Endothelial cell of umbilical vein (primary cell): ENCODE measurements at regions not wholly inside any gene's neighbourhood (a gene's known extent, or its start where the extent isn't known, plus 50 kb on each side); places are given as distances from the start of the nearest gene placed in this dataset.

Experiments
- BruUV-seq: library from RNA; stranded (reverse); fragments of 400-500 nt; replicated peaks from 2 replicates; lab custom pipeline; 2021; lab: Mats Ljungman, UMichigan
- CTCF ChIA-PET: fragments of 300-600, 350-600 bp; sonication (Branson Sonifier 250); formaldehyde crosslinking; loops from one replicate; lab custom pipeline; 2021; ENCODE audit warnings: antibody characterized with exemption, inconsistent platforms; lab: Charles Lee
- POLR2A ChIA-PET: fragments of 300-600, 350-600 bp; sonication (Branson Sonifier 250); formaldehyde crosslinking; loops from one replicate; lab custom pipeline; 2021; ENCODE audit warnings: antibody characterized with exemption, inconsistent platforms; lab: Charles Lee
- DNase-seq: peaks from one replicate; pipeline ENCODE4 v3.0.0-alpha.2; 2011; ENCODE audit warnings: low read depth, low spot score
- FAIRE-seq: peaks from 2 replicates; lab custom pipeline; 2011; peaks lifted over from hg19 to GRCh38; lab: Jason Lieb, UNC
- H2AFZ ChIP-seq: 2 replicates; pipeline ENCODE4 v1.6.0; 2012; ENCODE audit warnings: low read depth, low read length, control low read depth, inconsistent platforms
- H3K27ac ChIP-seq: 2 replicates; pipeline ENCODE4 v1.5.1; 2011; ENCODE audit warnings: low read depth, mild to moderate bottlenecking, control low read depth, low read length, moderate library complexity; ENCODE audit not compliant: insufficient read depth
- H3K27me3 ChIP-seq, 2 experiments: 2 replicates each; pipeline versions ENCODE4 v1.6.0 to v1.6.1; 2011; ENCODE audit warnings: low read length in 2 of 2, mixed read lengths in 1 of 2; ENCODE audit not compliant: control insufficient read depth in 2 of 2, insufficient read depth in 2 of 2
- H3K36me3 ChIP-seq, 2 experiments: 2 replicates in 1 of 2; 3 replicates in 1 of 2; pipeline ENCODE4 v1.5.1; 2011; ENCODE audit warnings: low read length in 2 of 2, mild to moderate bottlenecking in 1 of 2, moderate library complexity in 1 of 2; ENCODE audit not compliant: control insufficient read depth in 2 of 2, insufficient read depth in 2 of 2; ENCODE audit errors: extremely low read depth in 1 of 2
- H3K4me1 ChIP-seq: 3 replicates; pipeline ENCODE4 v1.5.1; 2011; ENCODE audit warnings: mild to moderate bottlenecking, low read length; ENCODE audit not compliant: control insufficient read depth, insufficient read depth; ENCODE audit errors: extremely low read depth
- H3K4me2 ChIP-seq: 2 replicates; pipeline ENCODE4 v1.6.1; 2011; ENCODE audit warnings: low read length, control low read depth, mixed read lengths; ENCODE audit not compliant: insufficient read depth
- H3K4me3 ChIP-seq, 3 experiments: fragments of 200-600 bp in 1 of 3; sonication (generic), shearing (Covaris generic) in 1 of 3; replicated peaks in 1 of 3; 2 replicates each; pipeline ENCODE4 v1.5.1; 2011 to 2016; ENCODE audit warnings: control low read depth in 3 of 3, low read length in 3 of 3, mild to moderate bottlenecking in 2 of 3, inconsistent platforms in 1 of 3, low read depth in 1 of 3, moderate library complexity in 1 of 3; ENCODE audit not compliant: insufficient read depth in 1 of 3
- H3K79me2 ChIP-seq: 2 replicates; pipeline ENCODE4 v1.6.0; 2012; ENCODE audit warnings: low read length, inconsistent platforms; ENCODE audit not compliant: control insufficient read depth, insufficient read depth
- H3K9ac ChIP-seq: replicated peaks from 2 replicates; pipeline ENCODE3; 2011; ENCODE audit warnings: low read length, control low read depth; ENCODE audit not compliant: insufficient read depth; ENCODE audit errors: extremely low read depth
- H3K9me1 ChIP-seq: replicated peaks from 3 replicates; pipeline ENCODE4 v1.6.0; 2011; ENCODE audit warnings: mild to moderate bottlenecking, low read length; ENCODE audit not compliant: control insufficient read depth, insufficient read depth; ENCODE audit errors: extremely low read depth
- H3K9me3 ChIP-seq: replicated peaks from 2 replicates; pipeline ENCODE4 v1.5.1; 2012; ENCODE audit warnings: low read length, inconsistent platforms; ENCODE audit not compliant: control insufficient read depth, insufficient read depth
- H4K20me1 ChIP-seq: replicated peaks from 2 replicates; pipeline ENCODE3; 2011; ENCODE audit warnings: mild to moderate bottlenecking, low read length; ENCODE audit not compliant: control insufficient read depth, insufficient read depth; ENCODE audit errors: extremely low read depth
- CTCF ChIP-seq, 2 donors: IDR thresholded peaks; 1 replicate in 1 of 2; 2 replicates in 1 of 2; pipeline ENCODE4 v1.5.1; 2011; ENCODE audit warnings: low read length in 2 of 2, mild to moderate bottlenecking in 2 of 2, moderate library complexity in 2 of 2, control low read depth in 1 of 2, inconsistent platforms in 1 of 2, low read depth in 1 of 2; ENCODE audit not compliant: insufficient read depth in 1 of 2; ENCODE audit errors: extremely low read depth in 1 of 2
- EZH2 ChIP-seq: IDR thresholded peaks from 2 replicates; pipeline ENCODE4 v1.6.1; 2012; ENCODE audit warnings: borderline replicate concordance, low read depth, mild to moderate bottlenecking, moderate library complexity, low read length, inconsistent platforms; ENCODE audit not compliant: severe bottlenecking
- FOS ChIP-seq: IDR thresholded peaks from 2 replicates; pipeline ENCODE4 v1.6.1; 2011; ENCODE audit warnings: mild to moderate bottlenecking, low read length, moderate library complexity, borderline replicate concordance; ENCODE audit not compliant: insufficient read depth
- JUN ChIP-seq: IDR thresholded peaks from 2 replicates; pipeline ENCODE4 v1.6.1; 2011; ENCODE audit warnings: borderline replicate concordance, low read depth; ENCODE audit not compliant: insufficient read length, insufficient read depth
- MAX ChIP-seq: IDR thresholded peaks from 2 replicates; pipeline ENCODE4 v1.6.1; 2011; ENCODE audit not compliant: insufficient read depth, insufficient read length
- POLR2A ChIP-seq: IDR thresholded peaks from 2 replicates; pipeline ENCODE4 v1.6.1; 2012; ENCODE audit warnings: low read depth, mild to moderate bottlenecking, control low read depth, low read length
- POLR2AphosphoS5 ChIP-seq: IDR thresholded peaks from 2 replicates; pipeline ENCODE4 v1.6.1; 2012; ENCODE audit warnings: low read depth, mild to moderate bottlenecking, control low read depth, low read length, moderate library complexity; ENCODE audit not compliant: insufficient read depth
- dilution Hi-C: fragments of 300-500 bp; cut with MboI; formaldehyde crosslinking; loops from one replicate; pipeline ENCODE4 v1.15.0; 2019; ENCODE audit warnings: low sequenced_read_pairs; ENCODE audit not compliant: extremely low pct_ligation_motif_present
- intact Hi-C: fragments of 100-400 bp; cut with micrococcal nuclease; formaldehyde crosslinking; loops from one replicate; pipeline ENCODE4 v1.10.0; 2022

DNA sequence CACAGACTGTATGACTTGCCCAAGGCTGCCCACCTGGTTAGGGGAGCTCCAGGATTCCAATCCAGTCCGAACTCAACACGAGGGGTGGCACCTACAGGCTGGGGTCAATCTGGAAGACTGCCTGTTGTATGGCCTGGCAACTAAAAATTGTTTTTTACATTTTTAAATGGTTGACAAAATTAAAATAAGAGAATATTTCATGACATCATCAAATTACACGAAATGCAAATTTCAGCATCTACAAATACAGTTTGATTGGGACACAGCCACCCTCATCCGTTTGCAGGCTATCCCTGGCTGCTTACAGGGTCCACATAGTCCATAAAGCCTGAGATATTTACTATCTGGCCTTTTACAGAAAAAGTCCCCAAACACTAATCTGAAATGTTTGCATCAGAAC, 235.9 kb upstream of the GMDS start:
- CTCF ChIA-PET = no interaction called here
- H3K27me3 ChIP-seq = no peaks in the 10 kb centered on the region
- no peaks in the 10 kb centered on the region for H3K79me2 ChIP-seq
- H3K4me2 ChIP-seq = no peak overlapping the region
- FAIRE-seq = no peak
- H3K27ac ChIP-seq = no peak overlapping the region
- H2AFZ ChIP-seq = no peak overlapping the region
- no peak overlapping the region for H3K9ac ChIP-seq
- dilution Hi-C loops = no loop called here
- H3K9me1 ChIP-seq = no peaks in the 10 kb centered on the region
- no TSS peak for BruUV-seq
- TF ChIP-seq CTCF (IDR thresholded peaks at IDR 0.05; ENCODE audit: extremely low read depth in 1 of 2, insufficient read depth in 1 of 2, low read depth in 1 of 2, low read length in 2 of 2) = no peak
- POLR2A ChIA-PET = no interaction called here
- intact Hi-C loops = no loop called here
- no peak overlapping the region for H3K4me3 ChIP-seq
- no peaks in the 10 kb centered on the region for H3K9me3 ChIP-seq
- H4K20me1 ChIP-seq = no peaks in the 10 kb centered on the region
- no peaks in the 10 kb centered on the region for H3K4me1 ChIP-seq
- no peaks in the 10 kb centered on the region for H3K36me3 ChIP-seq
- DNase-seq = no peak

GRCh38 chr6:2480267-2480966, 235.0 kb upstream of the GMDS start:
- no peak overlapping the region for H3K27ac ChIP-seq
- no peaks in the 10 kb centered on the region for H3K79me2 ChIP-seq
- H3K4me1 ChIP-seq = no peaks in the 10 kb centered on the region
- H3K4me2 ChIP-seq = no peak overlapping the region
- H3K4me3 ChIP-seq = no peak overlapping the region
- TF ChIP-seq JUN = no peak
- TF ChIP-seq CTCF (IDR thresholded peaks at IDR 0.05; ENCODE audit: extremely low read depth in 1 of 2, insufficient read depth in 1 of 2, low read depth in 1 of 2, low read length in 2 of 2) = no peak
- no peak for TF ChIP-seq POLR2AphosphoS5
- TF ChIP-seq FOS = no peak
- TF ChIP-seq POLR2A = no peak
- no peak for TF ChIP-seq MAX
- TF ChIP-seq EZH2 = no peak
- no peak overlapping the region for H3K9ac ChIP-seq
- H3K27me3 ChIP-seq = no peaks in the 10 kb centered on the region
- no TSS peak for BruUV-seq
- ChIA-PET POLR2A (no interaction called here), CTCF (no interaction called here)
- H4K20me1 ChIP-seq = no peaks in the 10 kb centered on the region
- dilution Hi-C loops (no loop called here), intact Hi-C loops (no loop called here)
- H3K9me1 ChIP-seq = no peaks in the 10 kb centered on the region
- DNase-seq (no peak), FAIRE-seq (no peak)
- H2AFZ ChIP-seq = no peak overlapping the region
- no peaks in the 10 kb centered on the region for H3K36me3 ChIP-seq
- no peaks in the 10 kb centered on the region for H3K9me3 ChIP-seq
